ENCODE measurements at regions not wholly inside any gene's neighbourhood (a gene's known extent, or its start where the extent isn't known, plus 50 kb on each side); places are given as distances from the start of the nearest gene placed in this dataset.

DNA sequence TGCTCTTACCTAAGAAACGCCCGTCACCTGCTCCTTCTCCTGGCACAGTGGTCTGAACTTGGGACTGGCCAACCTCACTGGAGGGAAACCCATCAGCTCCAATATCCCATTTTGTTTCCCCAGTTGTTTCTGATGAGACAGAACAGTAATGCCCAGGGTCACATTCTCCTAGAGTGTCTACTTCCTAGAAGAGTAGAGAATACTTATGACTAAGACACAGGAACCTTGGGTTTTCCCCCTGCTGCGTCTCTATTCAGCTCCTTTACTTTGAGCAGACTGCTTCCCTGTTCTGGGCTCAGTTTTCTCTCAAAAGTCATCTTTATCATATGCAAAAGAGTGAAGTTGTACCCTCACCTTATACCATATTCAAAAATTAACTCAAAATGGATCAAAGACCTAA is 79.4 kb downstream of the POLR2M start:
- no peak for DNase-seq (ENCODE audit: low spot score)
- Histone ChIP-seq H3K4me3 (ENCODE audit: low read depth in 1 of 3, low read length in 3 of 3) (no peak overlapping the region), H3K4me1 (ENCODE audit: control insufficient read depth in 4 of 4, insufficient read depth in 4 of 4, low read length in 3 of 4) (no peaks in the 10 kb centered on the region), H3K27me3 (ENCODE audit: control insufficient read depth in 4 of 4, insufficient read depth in 4 of 4, low read length in 3 of 4) (no peaks in the 10 kb centered on the region), H3K9ac (ENCODE audit: low read depth in 1 of 2, low read length in 2 of 2) (no peak overlapping the region), H3K9me3 (ENCODE audit: control insufficient read depth in 4 of 4, low read length in 3 of 4) (no peaks in the 10 kb centered on the region), H3K36me3 (ENCODE audit: control insufficient read depth in 4 of 4, insufficient read depth in 3 of 4, low read depth in 1 of 4, low read length in 3 of 4) (no peaks in the 10 kb centered on the region), H3K27ac (ENCODE audit: low read depth in 1 of 2, low read length in 2 of 2) (no peak overlapping the region)
- no peak for TF ChIP-seq TAF1 (conservative IDR thresholded peaks at IDR 0.05)
- TF ChIP-seq, protein P1, sequence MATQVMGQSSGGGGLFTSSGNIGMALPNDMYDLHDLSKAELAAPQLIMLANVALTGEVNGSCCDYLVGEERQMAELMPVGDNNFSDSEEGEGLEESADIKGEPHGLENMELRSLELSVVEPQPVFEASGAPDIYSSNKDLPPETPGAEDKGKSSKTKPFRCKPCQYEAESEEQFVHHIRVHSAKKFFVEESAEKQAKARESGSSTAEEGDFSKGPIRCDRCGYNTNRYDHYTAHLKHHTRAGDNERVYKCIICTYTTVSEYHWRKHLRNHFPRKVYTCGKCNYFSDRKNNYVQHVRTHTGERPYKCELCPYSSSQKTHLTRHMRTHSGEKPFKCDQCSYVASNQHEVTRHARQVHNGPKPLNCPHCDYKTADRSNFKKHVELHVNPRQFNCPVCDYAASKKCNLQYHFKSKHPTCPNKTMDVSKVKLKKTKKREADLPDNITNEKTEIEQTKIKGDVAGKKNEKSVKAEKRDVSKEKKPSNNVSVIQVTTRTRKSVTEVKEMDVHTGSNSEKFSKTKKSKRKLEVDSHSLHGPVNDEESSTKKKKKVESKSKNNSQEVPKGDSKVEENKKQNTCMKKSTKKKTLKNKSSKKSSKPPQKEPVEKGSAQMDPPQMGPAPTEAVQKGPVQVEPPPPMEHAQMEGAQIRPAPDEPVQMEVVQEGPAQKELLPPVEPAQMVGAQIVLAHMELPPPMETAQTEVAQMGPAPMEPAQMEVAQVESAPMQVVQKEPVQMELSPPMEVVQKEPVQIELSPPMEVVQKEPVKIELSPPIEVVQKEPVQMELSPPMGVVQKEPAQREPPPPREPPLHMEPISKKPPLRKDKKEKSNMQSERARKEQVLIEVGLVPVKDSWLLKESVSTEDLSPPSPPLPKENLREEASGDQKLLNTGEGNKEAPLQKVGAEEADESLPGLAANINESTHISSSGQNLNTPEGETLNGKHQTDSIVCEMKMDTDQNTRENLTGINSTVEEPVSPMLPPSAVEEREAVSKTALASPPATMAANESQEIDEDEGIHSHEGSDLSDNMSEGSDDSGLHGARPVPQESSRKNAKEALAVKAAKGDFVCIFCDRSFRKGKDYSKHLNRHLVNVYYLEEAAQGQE (IDR thresholded peaks at IDR 0.05), result no peak
- TF ChIP-seq FOXA1 (IDR thresholded peaks at IDR 0.05), result no peak
- WGBS, result 80% methylated on average over 3 of the region's 3 CpGs

DNA sequence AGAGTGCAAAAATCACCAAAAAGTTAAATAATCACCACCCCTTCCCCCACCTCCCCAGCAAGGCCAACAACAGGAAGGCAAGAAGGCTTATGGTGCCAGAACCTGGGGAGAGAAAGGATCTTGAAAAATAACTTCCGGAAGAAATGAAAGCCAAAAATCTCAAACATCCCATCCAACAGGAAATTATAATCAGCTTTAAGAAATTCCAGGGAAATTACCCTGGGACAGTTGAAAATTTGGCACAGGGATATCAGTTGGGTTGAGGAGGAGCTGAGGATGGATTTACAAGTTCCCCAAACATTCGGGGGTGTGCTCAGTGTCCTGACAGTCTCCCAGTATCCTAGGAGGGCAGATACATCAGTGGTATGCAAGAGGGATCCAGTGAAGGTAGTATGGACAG is 82.7 kb downstream of the POLR2M start:
- no peak overlapping the region for H3K4me3 ChIP-seq (ENCODE audit: low read depth in 1 of 3, low read length in 3 of 3)
- no peak for TF ChIP-seq JUND (IDR thresholded peaks at IDR 0.05)
- no peak for TF ChIP-seq HNF4A (conservative IDR thresholded peaks at IDR 0.05)
- no peak for TF ChIP-seq RXRA (IDR thresholded peaks at IDR 0.05)
- no peak for TF ChIP-seq FOXA1 (IDR thresholded peaks at IDR 0.05)
- TF ChIP-seq, protein P2, sequence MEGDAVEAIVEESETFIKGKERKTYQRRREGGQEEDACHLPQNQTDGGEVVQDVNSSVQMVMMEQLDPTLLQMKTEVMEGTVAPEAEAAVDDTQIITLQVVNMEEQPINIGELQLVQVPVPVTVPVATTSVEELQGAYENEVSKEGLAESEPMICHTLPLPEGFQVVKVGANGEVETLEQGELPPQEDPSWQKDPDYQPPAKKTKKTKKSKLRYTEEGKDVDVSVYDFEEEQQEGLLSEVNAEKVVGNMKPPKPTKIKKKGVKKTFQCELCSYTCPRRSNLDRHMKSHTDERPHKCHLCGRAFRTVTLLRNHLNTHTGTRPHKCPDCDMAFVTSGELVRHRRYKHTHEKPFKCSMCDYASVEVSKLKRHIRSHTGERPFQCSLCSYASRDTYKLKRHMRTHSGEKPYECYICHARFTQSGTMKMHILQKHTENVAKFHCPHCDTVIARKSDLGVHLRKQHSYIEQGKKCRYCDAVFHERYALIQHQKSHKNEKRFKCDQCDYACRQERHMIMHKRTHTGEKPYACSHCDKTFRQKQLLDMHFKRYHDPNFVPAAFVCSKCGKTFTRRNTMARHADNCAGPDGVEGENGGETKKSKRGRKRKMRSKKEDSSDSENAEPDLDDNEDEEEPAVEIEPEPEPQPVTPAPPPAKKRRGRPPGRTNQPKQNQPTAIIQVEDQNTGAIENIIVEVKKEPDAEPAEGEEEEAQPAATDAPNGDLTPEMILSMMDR (IDR thresholded peaks at IDR 0.05; ENCODE audit: low read depth, low read length, missing input control), result no peak
- TF ChIP-seq SP1 (IDR thresholded peaks at IDR 0.05), result no peak
- no peak for TF ChIP-seq HNF4G (IDR thresholded peaks at IDR 0.05)
- no peak for TF ChIP-seq YY1 (IDR thresholded peaks at IDR 0.05)
- no peak for TF ChIP-seq NR2F2 (IDR thresholded peaks at IDR 0.05)
- TF ChIP-seq, protein P3, sequence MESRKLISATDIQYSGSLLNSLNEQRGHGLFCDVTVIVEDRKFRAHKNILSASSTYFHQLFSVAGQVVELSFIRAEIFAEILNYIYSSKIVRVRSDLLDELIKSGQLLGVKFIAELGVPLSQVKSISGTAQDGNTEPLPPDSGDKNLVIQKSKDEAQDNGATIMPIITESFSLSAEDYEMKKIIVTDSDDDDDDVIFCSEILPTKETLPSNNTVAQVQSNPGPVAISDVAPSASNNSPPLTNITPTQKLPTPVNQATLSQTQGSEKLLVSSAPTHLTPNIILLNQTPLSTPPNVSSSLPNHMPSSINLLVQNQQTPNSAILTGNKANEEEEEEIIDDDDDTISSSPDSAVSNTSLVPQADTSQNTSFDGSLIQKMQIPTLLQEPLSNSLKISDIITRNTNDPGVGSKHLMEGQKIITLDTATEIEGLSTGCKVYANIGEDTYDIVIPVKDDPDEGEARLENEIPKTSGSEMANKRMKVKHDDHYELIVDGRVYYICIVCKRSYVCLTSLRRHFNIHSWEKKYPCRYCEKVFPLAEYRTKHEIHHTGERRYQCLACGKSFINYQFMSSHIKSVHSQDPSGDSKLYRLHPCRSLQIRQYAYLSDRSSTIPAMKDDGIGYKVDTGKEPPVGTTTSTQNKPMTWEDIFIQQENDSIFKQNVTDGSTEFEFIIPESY (IDR thresholded peaks at IDR 0.05), result no peak
- TF ChIP-seq TAF1 (conservative IDR thresholded peaks at IDR 0.05), result no peak
- TF ChIP-seq, protein P4, sequence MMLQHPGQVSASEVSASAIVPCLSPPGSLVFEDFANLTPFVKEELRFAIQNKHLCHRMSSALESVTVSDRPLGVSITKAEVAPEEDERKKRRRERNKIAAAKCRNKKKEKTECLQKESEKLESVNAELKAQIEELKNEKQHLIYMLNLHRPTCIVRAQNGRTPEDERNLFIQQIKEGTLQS (IDR thresholded peaks at IDR 0.05), result no peak
- no peak for TF ChIP-seq RAD21 (IDR thresholded peaks at IDR 0.05)
- TF ChIP-seq, protein P5, sequence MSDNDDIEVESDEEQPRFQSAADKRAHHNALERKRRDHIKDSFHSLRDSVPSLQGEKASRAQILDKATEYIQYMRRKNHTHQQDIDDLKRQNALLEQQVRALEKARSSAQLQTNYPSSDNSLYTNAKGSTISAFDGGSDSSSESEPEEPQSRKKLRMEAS (IDR thresholded peaks at IDR 0.05), result no peak
- TF ChIP-seq EGR1 (IDR thresholded peaks at IDR 0.05; ENCODE audit: low read depth in 2 of 2), result no peak
- TF ChIP-seq GABPA (IDR thresholded peaks at IDR 0.05 in 1 of 2, conservative IDR thresholded peaks at IDR 0.05 in 1 of 2), result no peak
- no peak for TF ChIP-seq FOXA2 (IDR thresholded peaks at IDR 0.05)
- TF ChIP-seq, protein P1 (IDR thresholded peaks at IDR 0.05), result no peak
- H3K27me3 ChIP-seq (ENCODE audit: control insufficient read depth in 4 of 4, insufficient read depth in 4 of 4, low read length in 3 of 4), result no peaks in the 10 kb centered on the region
- H3K9ac ChIP-seq (ENCODE audit: low read depth in 1 of 2, low read length in 2 of 2), result no peak overlapping the region
- no peaks in the 10 kb centered on the region for H3K36me3 ChIP-seq (ENCODE audit: control insufficient read depth in 4 of 4, insufficient read depth in 3 of 4, low read depth in 1 of 4, low read length in 3 of 4)
- 70% methylated on average over 2 of the region's 2 CpGs for WGBS
- H3K4me1 ChIP-seq (ENCODE audit: control insufficient read depth in 4 of 4, insufficient read depth in 4 of 4, low read length in 3 of 4), result no peaks in the 10 kb centered on the region
- no peaks in the 10 kb centered on the region for H3K9me3 ChIP-seq (ENCODE audit: control insufficient read depth in 4 of 4, low read length in 3 of 4)
- DNase-seq (ENCODE audit: low spot score), result no peak
- H3K27ac ChIP-seq (ENCODE audit: low read depth in 1 of 2, low read length in 2 of 2), result no peak overlapping the region

Measured in liver (tissue), 8 donors.